ENCODE measurements at regions not wholly inside any gene's neighbourhood (a gene's known extent, or its start where the extent isn't known, plus 50 kb on each side); places are given as distances from the start of the nearest gene placed in this dataset.

- TF ChIP-seq CTCF (conservative IDR thresholded peaks at IDR 0.05 in 1 of 2, IDR thresholded peaks at IDR 0.05 in 1 of 2; ENCODE audit: low read depth in 1 of 2, low read length in 2 of 2) (no peak), EZH2 (IDR thresholded peaks at IDR 0.05; ENCODE audit: low read length, missing control alignments) (no peak)
These were observed 1269.5 kb downstream of the TYW1 start for GRCh38 chr7:68266004-68266579.

Measured in fibroblast of lung (primary cell).